GM20431 (cell line): ENCODE measurements at regions not wholly inside any gene's neighbourhood (a gene's known extent, or its start where the extent isn't known, plus 50 kb on each side); places are given as distances from the start of the nearest gene placed in this dataset.
"Not testable (repeated sequence)": the region's sequence is repeated elsewhere in the genome, so short reads cannot be mapped to it uniquely, and the experiment has no call there.

ENCODE experiments used
- in situ Hi-C: fragments of 300-500 bp; cut with MseI, MboI; formaldehyde crosslinking; loops from one replicate; pipeline ENCODE4 v1.15.0; 2020; ENCODE audit warnings: low sequenced_read_pairs; ENCODE audit not compliant: unreplicated experiment

- in situ Hi-C loops: no loop called here
These were observed 81.7 kb upstream of the CTAGE1 start for GRCh38 chr18:22499421-22499820.

DNA sequence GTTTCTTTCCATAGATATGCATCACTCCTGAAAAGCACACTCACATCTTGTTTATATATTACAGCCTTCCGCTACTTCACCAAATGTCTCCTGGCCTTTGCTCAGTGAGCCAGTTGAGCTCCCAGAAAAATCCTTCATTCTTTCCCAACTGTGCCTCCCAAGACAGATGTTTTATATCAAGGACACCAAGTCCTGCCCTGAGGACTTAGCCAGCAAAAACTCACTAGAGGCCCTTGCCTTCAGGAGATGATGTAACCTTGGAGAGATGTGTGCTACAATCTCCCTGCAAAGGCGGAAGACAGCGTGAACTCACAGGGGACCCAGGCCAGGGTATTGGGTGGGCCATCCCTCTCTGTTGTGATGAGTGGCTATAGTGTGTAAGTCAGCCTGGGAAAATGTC, 86.1 kb upstream of the CTAGE1 start:
- in situ Hi-C loops: no loop called here

DNA sequence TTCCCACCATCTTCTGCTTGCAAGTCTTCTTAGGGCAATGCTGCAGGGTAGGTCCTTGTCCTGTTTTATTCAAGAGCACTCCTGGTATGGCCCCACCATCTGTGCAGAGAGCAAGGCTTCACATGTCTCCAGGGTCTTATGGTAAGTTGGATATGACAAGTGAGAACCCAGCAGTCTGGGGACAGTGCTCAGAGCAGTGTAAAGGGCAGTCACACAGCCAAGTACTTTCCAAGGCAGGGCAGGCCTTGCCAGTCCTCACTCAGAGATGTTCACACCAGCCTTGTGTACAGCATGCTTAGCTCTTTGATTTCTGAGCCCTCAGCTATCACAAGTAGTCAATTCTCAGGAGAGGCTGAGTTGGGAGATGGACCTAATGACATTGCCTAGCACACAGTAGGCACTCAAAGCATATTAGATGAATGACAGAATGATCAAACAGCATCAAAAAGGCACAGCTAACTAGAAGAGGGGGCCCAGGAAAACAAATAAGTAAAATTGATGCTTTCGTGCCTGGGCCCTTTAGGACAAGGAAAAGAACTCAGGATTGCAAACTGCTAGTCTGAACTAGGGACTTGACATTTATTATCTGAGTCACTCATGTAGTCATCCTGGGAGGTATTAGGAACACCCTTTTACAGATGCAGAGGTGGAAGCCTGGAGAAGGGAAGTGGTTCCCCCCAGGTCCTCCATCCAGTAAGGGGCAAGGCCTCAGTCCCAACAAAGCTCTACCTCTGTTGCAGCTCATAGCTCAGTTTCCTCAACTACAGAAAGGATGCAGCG, 86.7 kb upstream of the CTAGE1 start:
- in situ Hi-C loops: no loop called here

DNA sequence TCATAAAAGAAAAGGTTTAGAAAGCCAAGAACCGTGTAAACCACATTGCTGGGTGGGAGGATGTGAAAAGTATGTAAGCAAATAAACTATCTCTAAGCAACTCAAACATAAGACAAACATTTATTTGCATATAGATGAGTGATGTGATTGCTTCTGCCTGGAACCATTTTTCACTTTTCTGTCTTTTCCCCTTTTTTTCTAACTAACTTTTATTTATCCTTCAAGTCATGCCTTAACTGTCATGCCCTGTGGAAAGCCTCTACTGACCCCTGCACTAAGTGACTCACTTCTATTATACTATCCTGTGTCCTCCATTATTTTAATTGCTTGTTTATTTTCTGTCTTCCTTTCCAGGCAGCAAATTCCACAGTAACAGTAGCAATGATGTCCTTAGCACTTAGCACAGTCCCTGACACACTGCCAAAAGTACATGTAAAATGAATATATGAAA, 87.5 kb upstream of the CTAGE1 start:
- in situ Hi-C loops: no loop called here

DNA sequence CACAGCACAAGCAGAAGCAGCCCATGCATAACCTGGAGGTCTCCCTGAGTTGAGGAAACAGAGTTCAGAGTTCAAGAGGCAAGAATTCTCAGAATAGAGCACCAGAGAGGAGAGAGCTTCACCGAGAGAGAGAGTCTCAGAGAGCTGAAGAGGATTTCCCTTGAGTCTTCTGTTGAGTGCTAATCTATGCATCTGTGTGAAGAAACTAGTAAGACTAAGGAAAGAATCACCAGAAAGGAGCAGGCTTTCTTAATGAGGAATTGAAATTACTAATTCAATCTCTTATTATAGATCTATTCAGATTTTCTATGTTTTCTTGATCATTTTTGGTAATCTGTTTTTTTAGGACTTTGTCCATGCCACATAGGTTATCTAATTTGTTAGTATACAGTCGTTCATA, 89.3 kb upstream of the CTAGE1 start:
- in situ Hi-C loops: no loop called here

DNA sequence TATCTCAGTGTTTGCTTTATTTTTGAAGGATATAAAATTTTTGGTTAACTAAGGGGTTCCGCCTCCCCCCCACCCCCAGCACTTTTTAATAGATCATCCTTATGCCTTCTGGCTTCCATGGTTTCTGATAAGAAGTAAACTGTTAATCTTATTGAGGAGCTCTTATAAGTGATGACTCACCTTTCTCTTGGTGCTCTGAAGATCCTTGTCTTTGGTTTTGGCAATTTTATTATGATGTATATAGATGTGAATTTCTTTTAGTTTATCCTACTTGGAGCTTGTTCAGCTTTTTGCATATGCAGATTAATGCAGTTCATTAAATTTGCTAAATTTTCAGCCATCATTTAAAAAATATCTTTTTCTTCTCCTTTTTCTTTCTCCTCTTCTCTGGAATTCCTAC, 91.7 kb upstream of the CTAGE1 start:
- in situ Hi-C loops: no loop called here

DNA sequence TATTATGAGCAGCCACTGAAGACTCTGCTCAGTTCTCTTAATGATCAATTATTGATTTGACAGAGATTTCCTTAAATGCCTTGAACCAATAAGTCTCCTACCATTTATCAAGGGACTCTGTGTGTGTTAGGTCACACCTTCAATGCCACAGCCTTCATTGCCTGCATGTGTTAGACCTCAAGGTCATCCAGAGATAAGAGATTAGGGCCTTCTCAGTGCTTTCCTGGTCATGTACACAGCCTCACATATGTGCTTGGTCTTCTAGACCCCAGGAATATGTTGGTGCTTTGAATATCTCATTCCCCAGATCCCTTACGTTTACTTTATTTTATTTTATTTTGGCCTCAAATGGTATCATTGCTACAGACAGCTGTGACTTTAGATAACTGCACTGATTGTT, 93.0 kb upstream of the CTAGE1 start:
- in situ Hi-C loops: no loop called here

DNA sequence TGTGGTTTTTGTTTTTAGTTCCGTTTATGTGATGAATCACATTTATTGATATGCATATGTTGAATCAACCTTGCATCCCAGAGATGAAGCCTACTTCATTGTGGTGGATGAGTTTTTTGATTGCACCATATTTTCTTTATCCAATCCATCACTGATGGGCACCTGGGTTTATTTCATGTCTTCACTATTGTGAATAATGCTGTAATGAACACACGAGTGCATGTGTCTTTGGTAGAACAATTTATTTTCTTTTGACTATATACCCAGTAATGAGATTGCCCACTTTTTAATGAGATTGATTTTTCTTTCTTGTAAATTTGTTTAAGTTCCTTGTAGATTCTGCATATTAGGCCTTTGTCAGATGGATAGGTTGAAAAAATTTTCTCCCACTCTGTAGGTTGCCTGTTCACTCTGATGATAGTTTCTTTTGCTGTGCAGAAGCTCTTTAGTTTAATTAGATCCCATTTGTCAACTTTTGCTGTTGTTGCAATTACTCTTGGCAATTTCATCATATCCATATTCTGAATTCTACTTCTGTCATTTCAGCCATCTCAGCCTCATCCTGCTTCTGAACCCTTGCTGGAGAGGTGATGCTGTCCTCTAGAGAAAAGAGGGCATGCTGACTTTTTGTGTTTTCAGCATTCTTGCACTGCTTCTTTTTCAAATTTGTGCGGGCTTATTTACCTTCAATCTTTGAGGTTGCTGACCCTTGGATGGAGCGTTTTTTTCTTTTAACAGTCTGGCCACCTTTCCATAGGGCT, 96.2 kb upstream of the CTAGE1 start:
- in situ Hi-C loops: no loop called here

DNA sequence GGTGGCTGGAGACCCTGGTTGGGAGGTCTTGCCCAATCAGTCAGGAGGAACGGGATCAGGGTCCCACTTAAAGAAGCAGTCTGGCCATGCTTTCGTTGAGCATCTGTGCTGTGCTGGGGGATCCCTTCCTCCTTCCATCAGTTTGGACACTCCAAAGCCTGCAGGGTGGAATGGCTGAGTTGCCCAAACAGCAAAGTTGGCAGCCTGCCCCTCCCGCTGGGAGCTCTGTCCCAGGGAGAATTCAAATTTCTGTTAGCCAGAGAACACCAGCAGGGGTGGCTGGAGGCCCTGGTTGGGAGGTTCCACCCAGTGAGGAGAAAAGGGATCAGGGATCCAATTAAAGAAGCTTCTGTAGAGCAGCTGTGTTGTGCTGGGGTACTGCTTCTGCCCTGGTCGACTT, 96.9 kb upstream of the CTAGE1 start:
- in situ Hi-C loops: no loop called here

DNA sequence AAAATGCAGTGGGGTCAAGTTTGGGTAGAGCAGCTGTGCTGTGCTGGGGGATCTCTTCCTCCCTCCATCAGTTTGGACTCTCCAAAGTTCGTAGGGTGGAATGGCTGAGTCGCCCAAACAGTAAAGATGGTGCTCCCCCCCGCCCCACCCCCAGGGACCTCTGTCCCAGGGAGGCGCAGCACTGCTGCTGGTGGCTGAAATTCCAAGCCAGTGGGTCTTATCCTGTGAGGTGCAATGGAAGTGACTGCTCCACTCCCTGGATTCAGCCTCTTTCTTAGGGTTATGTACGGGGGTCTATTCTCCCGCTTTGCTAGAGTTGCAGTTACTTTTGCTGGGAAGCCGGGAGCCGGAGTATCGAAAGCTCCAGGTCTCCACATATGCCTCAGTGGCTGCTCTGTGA, 97.5 kb upstream of the CTAGE1 start:
- in situ Hi-C loops: no loop called here

DNA sequence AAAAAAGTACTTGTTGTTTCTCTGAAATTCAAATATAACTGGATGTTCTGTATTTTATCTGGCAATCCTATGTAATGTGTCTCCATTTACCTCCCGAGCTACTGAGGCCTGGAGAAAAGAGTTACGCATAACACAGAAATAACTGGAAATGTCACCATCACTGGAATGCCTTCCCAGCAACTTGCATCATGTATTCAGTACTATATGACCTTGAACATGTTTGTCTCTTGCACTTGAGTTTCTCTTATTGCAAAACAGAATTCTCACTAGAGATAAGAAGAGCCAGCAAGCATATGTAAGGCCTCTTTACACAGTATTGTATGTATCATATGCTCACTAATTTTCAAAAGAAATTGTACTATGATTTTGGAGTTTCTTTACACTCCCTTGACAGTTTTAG, 99.6 kb upstream of the CTAGE1 start:
- in situ Hi-C loops: no loop called here

- in situ Hi-C loops: no loop called here
These were observed 103.5 kb upstream of the CTAGE1 start for GRCh38 chr18:22521026-22521707.

DNA sequence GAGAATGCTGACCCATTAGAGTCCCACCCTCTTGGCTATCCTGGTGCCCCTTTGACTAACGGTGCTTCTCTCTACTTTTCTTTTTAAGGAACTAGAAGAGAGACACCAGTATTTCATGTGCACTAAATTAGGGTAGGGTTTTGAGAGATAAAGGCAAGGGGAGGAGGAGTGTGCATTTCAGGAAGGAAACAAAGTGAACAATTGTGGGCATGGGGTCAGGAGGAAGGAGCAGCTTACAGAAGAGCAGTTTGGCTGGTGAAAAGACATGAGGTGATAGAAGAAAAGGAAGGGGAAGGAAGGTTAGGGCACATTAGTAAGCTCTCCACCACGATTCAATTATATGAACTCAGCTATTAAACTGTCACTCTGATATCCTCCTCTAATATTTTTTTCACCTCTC, 105.8 kb upstream of the CTAGE1 start:
- in situ Hi-C loops: no loop called here

DNA sequence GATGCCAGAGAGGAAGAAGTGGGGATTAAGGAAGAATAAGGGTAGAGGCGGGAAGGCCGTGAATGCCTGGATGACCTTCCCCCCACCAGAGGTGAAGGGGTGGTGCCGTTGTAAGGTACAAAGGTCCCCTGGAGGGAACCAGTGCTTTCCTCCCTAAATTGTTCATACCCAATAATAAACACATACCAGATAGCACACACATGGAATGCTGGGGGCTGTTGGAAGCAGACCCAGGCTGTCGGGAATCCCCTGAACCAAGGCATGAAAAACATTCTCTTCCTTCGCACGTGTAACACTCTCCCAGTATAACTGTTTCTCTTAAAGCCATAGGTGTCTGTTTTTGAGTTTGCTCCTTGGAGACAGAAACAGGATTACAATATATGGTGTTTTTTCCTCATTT, 107.1 kb upstream of the CTAGE1 start:
- in situ Hi-C loops: no loop called here

DNA sequence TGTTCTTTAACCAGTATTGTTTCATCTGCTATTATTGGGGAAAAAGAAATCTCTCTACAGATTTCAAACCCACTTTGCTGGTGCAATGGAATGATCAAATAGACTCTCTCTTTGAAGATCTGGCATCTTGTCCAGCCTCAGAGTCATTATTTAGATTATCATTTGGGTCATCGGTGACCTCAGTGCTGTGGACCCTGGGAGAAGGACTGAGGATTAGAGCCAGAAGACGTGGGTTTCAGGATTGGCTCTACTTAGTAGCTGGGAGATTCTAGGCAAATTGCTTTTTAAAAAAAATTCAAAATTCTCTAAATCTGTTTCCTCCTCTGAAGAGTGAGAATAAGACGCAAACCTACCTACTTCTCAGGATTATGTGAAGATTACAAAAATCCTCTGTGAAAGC, 107.6 kb upstream of the CTAGE1 start:
- in situ Hi-C loops: no loop called here

DNA sequence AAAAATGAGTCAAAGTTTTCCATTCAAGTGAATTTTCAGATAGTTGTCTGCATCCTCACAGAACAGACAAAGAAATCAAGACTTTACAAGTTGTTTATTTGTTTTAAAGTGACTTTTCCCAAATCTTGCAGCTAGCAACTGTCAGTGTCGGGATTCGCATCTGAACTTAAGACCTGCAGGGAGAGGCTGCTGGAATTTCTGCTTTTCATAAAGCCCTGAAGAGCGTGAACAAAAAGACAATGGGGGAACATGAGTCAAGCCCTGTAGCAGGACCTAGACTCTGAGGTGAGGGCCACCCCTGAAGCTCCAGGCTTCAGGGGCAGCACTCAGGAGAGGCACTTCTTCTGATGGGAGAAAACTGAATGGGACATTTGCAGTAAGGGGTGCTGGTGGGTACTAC, 108.2 kb upstream of the CTAGE1 start:
- in situ Hi-C loops: no loop called here

GRCh38 chr18:22528291-22528690, 110.6 kb upstream of the CTAGE1 start:
- in situ Hi-C loops: no loop called here

DNA sequence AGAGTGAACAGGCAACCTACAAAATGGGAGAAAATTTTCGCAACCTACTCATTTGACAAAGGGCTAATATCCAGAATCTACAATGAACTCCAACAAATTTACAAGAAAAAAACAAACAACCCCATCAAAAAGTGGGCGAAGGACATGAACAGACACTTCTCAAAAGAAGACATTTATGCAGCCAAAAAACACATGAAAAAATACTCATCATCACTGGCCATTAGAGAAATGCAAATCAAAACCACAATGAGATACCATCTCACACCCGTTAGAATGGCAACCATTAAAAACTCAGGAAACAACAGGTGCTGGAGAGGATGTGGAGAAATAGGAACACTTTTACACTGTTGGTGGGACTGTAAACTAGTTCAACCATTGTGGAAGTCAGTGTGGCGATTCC, 117.0 kb upstream of the CTAGE1 start:
- in situ Hi-C loops: not testable (repeated sequence)

GRCh38 chr18:22536558-22536957, 118.8 kb upstream of the CTAGE1 start:
- in situ Hi-C loops: no loop called here

DNA sequence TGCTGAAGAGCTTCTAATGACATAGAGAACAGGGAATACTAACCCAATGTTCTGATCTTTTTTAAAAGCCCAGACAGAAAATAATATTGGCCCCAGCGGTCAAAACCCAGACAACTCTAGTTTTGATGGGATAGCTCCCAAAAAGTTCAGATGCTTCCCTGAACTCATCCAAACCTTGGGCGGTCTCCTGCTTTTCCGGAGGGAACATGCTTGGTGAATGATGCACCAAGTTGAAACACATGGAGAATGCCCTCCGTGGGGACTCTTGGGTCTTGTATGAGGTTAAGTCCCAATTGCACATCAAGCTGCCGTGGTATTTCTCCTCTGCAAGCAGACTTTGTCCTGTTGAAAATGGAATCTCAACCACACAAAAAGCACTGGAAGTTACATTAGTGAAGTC, 120.7 kb upstream of the CTAGE1 start:
- in situ Hi-C loops: no loop called here
